Omental fat pad (tissue), 3 donors: ENCODE measurements at regions not wholly inside any gene's neighbourhood (a gene's known extent, or its start where the extent isn't known, plus 50 kb on each side); places are given as distances from the start of the nearest gene placed in this dataset.
"Not testable (repeated sequence)": the region's sequence is repeated elsewhere in the genome, so short reads cannot be mapped to it uniquely, and the experiment has no call there.

Experiments used
- ATAC-seq: fragments of 150-250 bp; one replicate; pipeline ENCODE4 v1.9.1; 2016; ENCODE audit warnings: mild to moderate bottlenecking, moderate library complexity; ENCODE audit not compliant: low FRiP score
- DNase-seq: peaks from one replicate; pipeline ENCODE4 v3.0.0-alpha.2; 2019; ENCODE audit warnings: low spot score
- CTCF ChIP-seq, 3 donors: fragments of 450-650 bp; IDR thresholded peaks; one replicate each; pipeline ENCODE4 v1.5.1; 2016 to 2017; ENCODE audit warnings: antibody characterized with exemption in 3 of 3, mild to moderate bottlenecking in 3 of 3, moderate library complexity in 2 of 3

- TF ChIP-seq CTCF (IDR thresholded peaks at IDR 0.05): no peak
- no peak for ATAC-seq
Observed at GRCh38 chr6:85747666-85748065, 105.0 kb upstream of the SYNCRIP start.

GRCh38 chr6:85747093-85747492 lies 104.4 kb upstream of the SYNCRIP start:
- ATAC-seq: no peak
- no peak for TF ChIP-seq CTCF (IDR thresholded peaks at IDR 0.05)

More at GRCh38 chr6:85747666-85748065, 105.0 kb upstream of the SYNCRIP start:
- no peak for DNase-seq

GRCh38 chr6:85744433-85744970 lies 101.8 kb upstream of the SYNCRIP start:
- no peak for TF ChIP-seq CTCF (IDR thresholded peaks at IDR 0.05)
- ATAC-seq (no peak), DNase-seq (no peak)

More at GRCh38 chr6:85747093-85747492, 104.4 kb upstream of the SYNCRIP start:
- DNase-seq: no peak

- ATAC-seq (no peak), DNase-seq (no peak)
- no peak for TF ChIP-seq CTCF (IDR thresholded peaks at IDR 0.05)
Observed at GRCh38 chr6:85726206-85726605, 83.5 kb upstream of the SYNCRIP start.

- DNase-seq (no peak), ATAC-seq (no peak)
- TF ChIP-seq CTCF (IDR thresholded peaks at IDR 0.05): no peak
Observed at GRCh38 chr6:85715797-85716196, 73.1 kb upstream of the SYNCRIP start.

- DNase-seq (no peak), ATAC-seq (no peak)
- TF ChIP-seq CTCF (IDR thresholded peaks at IDR 0.05): no peak
Observed at GRCh38 chr6:85714893-85715530, 72.3 kb upstream of the SYNCRIP start.

GRCh38 chr6:85712346-85712745 lies 69.7 kb upstream of the SYNCRIP start:
- no peak for TF ChIP-seq CTCF (IDR thresholded peaks at IDR 0.05)
- ATAC-seq (no peak), DNase-seq (no peak)

- not testable (repeated sequence) for ATAC-seq, DNase-seq
Observed at GRCh38 chr6:85707515-85708145, 64.9 kb upstream of the SYNCRIP start.
